ENCODE measurements at regions not wholly inside any gene's neighbourhood (a gene's known extent, or its start where the extent isn't known, plus 50 kb on each side); places are given as distances from the start of the nearest gene placed in this dataset.

DNA sequence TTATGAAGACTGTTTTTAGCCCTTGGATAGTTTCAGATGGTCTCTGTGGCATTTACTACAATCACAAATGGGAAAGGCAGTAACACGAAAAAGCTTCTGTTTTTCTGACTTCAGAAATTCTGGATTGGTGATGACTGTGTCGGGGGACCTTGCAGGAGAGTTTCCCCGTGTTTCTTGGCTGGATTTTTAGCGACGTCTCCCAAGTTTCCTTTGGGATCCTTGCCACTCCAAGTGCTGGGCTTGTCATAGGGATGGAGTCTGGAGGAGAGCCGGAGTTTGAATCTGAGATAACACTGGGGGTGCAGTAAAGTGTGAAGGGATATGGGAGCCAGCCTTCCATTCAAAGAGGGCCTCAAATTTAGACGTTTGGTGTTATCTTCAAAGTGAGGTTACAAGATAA lies 179.0 kb downstream of the SNX10 start:
- TF ChIP-seq, protein P1, sequence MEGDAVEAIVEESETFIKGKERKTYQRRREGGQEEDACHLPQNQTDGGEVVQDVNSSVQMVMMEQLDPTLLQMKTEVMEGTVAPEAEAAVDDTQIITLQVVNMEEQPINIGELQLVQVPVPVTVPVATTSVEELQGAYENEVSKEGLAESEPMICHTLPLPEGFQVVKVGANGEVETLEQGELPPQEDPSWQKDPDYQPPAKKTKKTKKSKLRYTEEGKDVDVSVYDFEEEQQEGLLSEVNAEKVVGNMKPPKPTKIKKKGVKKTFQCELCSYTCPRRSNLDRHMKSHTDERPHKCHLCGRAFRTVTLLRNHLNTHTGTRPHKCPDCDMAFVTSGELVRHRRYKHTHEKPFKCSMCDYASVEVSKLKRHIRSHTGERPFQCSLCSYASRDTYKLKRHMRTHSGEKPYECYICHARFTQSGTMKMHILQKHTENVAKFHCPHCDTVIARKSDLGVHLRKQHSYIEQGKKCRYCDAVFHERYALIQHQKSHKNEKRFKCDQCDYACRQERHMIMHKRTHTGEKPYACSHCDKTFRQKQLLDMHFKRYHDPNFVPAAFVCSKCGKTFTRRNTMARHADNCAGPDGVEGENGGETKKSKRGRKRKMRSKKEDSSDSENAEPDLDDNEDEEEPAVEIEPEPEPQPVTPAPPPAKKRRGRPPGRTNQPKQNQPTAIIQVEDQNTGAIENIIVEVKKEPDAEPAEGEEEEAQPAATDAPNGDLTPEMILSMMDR (IDR thresholded peaks at IDR 0.05; ENCODE audit: low read depth, low read length) = no peak
- H3K9me3 ChIP-seq = no peaks in the 10 kb centered on the region
- H3K36me3 ChIP-seq = no peaks in the 10 kb centered on the region
- no peak overlapping the region for H3K4me3 ChIP-seq (ENCODE audit: low read depth, low read length)
- no peak for DNase-seq
- peaks cover 5% of the 10 kb centered on the region for H3K27me3 ChIP-seq
- H3K4me1 ChIP-seq = no peaks in the 10 kb centered on the region

DNA sequence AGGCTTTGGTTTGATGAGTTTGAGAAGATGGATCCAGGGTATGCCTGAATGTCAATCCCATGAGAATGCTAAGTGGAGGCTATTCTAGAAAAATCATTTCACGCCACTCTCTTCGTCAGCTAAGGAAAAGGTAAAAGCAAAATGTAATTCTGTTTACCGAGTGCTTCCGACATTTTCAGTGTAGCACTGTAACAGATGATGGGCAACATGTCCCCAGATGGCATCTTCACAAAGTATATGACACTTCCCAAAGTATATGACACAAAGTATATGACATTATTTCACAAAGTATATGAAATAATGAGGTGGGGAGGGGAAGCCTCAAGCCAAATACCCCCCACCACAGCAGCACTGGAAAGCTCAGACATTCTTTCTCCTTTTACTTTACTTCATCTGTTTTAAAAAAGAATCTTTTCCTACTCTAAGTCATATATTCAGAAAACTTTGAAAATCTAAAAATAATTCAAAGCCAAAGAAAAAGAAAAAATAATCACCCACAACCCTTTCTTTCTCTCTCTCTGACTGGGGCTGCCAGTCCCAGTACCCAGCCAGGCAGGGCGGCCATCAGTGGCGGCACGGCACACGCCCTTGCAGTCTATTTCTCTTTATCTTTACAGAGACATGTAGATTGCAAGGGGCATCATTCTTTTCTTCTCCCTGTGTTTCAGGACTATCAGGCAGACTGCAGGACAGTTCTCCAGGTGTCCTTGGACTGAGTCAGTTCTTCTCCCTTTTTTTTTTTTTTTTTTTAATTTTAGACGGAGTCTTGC lies 179.8 kb downstream of the SNX10 start:
- H3K9me3 ChIP-seq = no peaks in the 10 kb centered on the region
- H3K4me1 ChIP-seq = no peaks in the 10 kb centered on the region
- H3K4me3 ChIP-seq (ENCODE audit: low read depth, low read length) = no peak overlapping the region
- H3K27me3 ChIP-seq = peaks cover 5% of the 10 kb centered on the region
- H3K36me3 ChIP-seq = no peaks in the 10 kb centered on the region
- TF ChIP-seq, protein P1 (IDR thresholded peaks at IDR 0.05; ENCODE audit: low read depth, low read length) = no peak
- no peak for DNase-seq

DNA sequence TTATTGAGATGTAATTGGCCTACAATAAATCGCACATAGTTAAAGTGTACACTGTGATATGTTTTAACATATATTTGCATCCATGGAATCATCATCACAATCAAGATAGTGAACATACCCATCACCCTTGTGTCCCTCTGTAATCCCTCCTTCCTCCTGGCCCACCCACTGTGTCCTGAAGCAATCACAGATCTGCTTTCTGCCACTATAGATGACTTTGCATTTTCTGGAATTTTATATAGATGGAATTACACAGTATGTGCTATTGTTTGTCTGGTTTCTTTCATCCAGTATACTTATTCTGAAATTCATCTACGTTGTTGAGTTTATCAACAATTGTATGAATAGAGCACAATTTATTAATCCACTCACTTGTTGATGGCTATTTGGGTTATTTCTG lies 181.3 kb downstream of the SNX10 start:
- TF ChIP-seq, protein P1 (IDR thresholded peaks at IDR 0.05; ENCODE audit: low read depth, low read length) = no peak
- Histone ChIP-seq H3K4me3 (ENCODE audit: low read depth, low read length) (no peak overlapping the region), H3K27me3 (peaks cover 5% of the 10 kb centered on the region), H3K4me1 (no peaks in the 10 kb centered on the region), H3K9me3 (no peaks in the 10 kb centered on the region), H3K36me3 (no peaks in the 10 kb centered on the region)
- no peak for DNase-seq

DNA sequence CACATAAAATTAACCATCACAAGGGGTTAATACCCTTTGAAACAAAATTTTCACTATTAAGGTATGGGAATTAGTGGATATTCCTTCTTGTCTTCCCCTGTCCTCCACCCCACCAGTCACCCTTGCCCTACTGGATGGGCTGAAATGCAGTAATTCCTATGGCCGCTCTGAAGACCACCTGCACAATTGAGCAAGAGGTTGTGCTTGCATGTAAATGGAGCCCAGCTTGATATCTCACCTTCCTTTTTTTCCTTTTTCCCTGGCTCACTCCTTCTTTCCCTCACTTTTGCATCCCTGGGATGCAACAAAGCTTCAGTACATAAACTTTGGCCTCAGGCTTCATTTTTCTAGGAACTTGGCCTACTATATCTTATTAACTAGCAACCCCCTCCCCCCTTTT lies 184.6 kb downstream of the SNX10 start:
- DNase-seq = no peak
- Histone ChIP-seq H3K27me3 (peaks cover 5% of the 10 kb centered on the region), H3K9me3 (no peaks in the 10 kb centered on the region), H3K36me3 (no peaks in the 10 kb centered on the region), H3K4me3 (ENCODE audit: low read depth, low read length) (no peak overlapping the region), H3K4me1 (no peaks in the 10 kb centered on the region)
- TF ChIP-seq, protein P1 (IDR thresholded peaks at IDR 0.05; ENCODE audit: low read depth, low read length) = no peak

DNA sequence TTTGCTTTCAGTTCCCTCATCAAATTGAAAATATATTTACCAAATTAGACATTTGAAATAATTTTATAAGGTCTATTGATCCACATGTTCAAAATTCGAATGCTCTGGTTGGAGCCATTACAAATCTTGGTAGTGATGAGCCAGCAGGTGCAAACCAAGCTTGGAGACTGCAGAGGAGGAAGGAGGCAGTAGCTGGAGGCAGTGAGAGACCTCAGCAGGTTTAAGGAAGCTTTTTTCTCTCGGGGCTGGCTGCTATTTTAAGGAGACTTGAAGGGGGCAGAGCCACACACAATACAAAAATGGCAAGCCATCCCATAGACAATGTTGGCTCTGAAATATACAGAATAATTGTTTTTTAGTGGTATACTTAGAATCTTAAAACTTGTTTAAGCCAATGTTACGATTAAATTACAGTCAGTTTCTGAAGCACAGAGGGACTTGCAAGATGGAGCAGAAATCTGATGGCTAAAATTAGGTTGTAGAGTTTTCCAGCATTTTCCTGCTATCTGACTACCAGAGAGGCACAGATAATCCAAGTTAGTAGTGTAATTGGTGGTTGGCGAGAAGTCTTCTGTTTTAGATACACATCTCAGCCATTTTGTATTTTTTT lies 185.8 kb downstream of the SNX10 start:
- H3K36me3 ChIP-seq = no peaks in the 10 kb centered on the region
- no peak overlapping the region for H3K4me3 ChIP-seq (ENCODE audit: low read depth, low read length)
- DNase-seq = no peak
- H3K27me3 ChIP-seq = peaks cover 2% of the 10 kb centered on the region
- H3K4me1 ChIP-seq = no peaks in the 10 kb centered on the region
- no peaks in the 10 kb centered on the region for H3K9me3 ChIP-seq
- TF ChIP-seq, protein P1 (IDR thresholded peaks at IDR 0.05; ENCODE audit: low read depth, low read length) = no peak

DNA sequence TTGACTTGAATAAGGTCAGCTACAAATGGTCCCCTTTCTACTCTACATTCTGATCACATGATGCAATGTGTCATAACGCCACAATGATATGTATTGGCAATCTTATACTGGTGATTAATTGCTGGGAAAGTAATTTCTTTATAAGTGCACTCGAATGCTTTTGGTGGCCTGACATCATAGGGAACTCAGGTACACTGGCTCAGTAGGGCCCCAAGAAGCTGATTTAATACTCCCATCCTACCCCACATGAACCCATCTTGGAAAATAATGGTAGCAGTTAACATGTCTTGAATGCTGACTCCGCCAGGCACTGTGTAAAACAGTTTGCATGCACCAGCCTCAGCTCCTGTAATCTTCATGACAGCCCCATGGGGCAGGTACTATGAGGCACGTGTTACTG lies 186.9 kb downstream of the SNX10 start:
- TF ChIP-seq, protein P1 (IDR thresholded peaks at IDR 0.05; ENCODE audit: low read depth, low read length) = no peak
- Histone ChIP-seq H3K4me3 (ENCODE audit: low read depth, low read length) (no peak overlapping the region), H3K36me3 (no peaks in the 10 kb centered on the region), H3K27me3 (peaks cover 2% of the 10 kb centered on the region; the same call in 1 of the 2 replicates), H3K9me3 (no peaks in the 10 kb centered on the region), H3K4me1 (no peaks in the 10 kb centered on the region)
- DNase-seq = no peak

All from BE2C (cell line).